NCI-H2107 treated with DMSO at 0.1 percent for 48 hours (cell line): ENCODE measurements at regions not wholly inside any gene's neighbourhood (a gene's known extent, or its start where the extent isn't known, plus 50 kb on each side); places are given as distances from the start of the nearest gene placed in this dataset.
"Not testable (repeated sequence)": the region's sequence is repeated elsewhere in the genome, so short reads cannot be mapped to it uniquely, and the experiment has no call there.

Experiments
- DNase-seq: peaks from one replicate; lab custom pipeline; 2025; ENCODE audit not compliant: unreplicated experiment; lab: John Stamatoyannopoulos, UW

DNA sequence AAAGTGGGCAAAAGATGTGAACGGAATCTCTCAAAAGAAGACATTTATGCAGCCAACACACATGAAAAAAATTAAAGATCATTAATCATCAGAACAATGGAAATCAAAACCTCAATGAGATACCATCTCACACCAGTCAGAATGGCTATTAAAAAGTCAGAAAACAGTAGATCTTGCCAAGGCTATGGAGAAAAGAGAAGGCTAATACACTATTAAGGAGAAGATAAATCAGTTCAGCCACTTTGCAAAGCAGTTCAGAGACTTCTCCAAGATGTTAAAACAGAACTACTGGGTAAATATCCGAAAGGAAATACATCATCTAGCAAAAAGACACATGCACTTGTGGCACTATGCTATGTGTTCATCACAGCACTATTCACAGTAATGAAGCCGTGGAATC lies 388.2 kb upstream of the LUZP2 start:
- no peak for DNase-seq

DNA sequence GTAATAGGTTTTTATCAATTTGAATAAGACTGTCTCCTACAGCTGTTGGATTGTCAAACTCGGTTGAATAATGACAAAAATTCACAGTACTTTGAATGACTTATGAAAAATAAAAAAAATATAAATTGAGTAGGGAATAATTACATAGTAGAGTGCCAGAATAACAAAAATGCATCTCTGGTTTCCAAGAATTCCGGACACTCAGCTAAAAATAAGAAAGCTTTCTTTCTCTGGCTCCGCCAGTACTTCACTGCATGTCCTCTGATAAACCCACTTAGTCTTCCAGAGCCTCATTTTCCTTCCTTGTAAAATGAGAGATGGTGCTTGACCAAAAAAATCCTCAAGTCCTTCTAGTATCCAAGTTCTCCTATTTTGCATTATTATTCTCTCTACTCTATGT lies 374.6 kb upstream of the LUZP2 start:
- DNase-seq: no peak

DNA sequence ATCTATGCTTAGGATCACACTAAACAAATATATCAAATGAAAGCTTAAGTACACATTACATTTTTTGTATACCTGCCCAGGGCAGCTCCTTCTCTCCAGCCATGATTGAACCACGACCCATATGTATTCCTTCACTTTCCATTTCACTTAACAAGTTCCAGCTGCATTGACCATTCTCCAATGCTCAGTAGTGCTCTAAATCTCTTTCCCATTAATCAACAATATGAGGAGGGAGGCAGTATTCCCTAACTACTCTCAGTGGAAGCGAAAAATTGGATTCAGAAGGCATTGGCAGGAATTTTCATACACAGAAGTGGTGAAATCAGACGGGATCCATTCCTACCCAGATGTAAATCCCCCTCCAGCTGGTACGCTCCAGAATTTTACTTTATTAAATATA lies 372.0 kb upstream of the LUZP2 start:
- DNase-seq: no peak

DNA sequence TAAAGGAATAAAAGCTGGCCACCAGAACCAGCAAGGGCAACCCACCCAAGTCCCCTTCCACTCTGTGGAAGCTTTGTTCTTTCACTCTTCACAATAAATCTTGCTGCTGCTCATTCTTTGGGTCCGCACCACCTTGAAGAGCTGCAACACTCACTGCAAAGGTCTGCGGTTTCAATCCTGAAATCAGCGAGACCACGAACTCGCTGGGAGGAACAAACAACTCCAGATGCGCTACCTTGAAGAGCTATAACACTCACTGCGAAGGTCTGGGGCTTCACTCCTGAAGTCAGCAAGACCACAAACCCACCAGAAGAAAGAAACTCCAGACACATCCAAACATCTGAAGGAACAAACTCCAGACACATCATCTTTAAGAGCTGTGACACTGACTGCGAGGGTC lies 365.2 kb upstream of the LUZP2 start:
- no peak for DNase-seq

DNA sequence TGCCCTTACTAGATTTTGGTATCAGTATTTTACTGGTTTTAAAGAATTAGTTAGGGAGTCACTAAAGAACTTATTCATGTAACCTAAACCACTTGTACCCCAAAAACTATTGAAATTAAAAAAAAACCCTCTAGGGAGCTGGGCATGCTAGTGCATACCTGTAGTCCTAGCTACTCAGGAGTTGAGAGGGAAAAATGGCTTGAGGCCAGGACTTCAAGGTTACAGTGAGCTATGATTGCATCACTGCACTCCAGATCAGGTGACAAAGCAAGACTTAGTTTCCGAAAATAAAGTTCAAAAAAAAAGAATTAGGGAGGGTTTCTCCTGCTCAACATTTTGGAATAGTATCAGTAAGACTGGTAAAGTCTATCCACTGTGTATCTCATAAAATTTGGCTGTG lies 364.4 kb upstream of the LUZP2 start:
- no peak for DNase-seq

DNA sequence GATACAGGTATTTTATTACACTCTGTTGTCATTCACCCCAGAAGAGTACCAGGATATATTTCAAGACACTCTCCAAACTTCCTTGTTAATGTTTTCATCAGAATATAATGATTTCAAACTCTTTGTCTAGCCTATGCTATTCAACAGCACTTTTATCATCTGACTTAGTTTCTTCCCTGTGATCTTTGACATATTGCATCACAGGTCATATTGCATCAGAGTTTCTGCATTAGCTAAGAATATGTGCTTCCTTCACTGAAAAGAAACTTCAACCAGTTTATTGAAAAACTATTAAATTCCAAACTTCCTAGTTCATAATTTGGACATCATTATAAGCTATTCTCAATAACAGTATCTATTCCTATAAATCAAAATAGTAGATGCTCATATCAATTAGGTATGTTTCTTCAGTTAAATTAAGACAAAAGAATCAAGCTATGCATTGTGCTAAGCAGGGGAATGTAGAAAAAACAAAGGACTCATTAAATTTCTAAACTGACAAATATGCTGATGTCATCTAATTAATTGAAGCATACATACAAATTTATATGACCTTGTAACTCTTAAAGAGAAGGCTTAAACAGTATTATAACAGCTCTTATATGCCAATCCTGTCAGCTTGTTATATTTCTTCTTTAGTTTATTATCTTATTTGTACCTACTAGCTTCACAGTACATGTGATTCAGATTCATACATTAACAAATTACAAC lies 361.8 kb upstream of the LUZP2 start:
- DNase-seq: no peak

DNA sequence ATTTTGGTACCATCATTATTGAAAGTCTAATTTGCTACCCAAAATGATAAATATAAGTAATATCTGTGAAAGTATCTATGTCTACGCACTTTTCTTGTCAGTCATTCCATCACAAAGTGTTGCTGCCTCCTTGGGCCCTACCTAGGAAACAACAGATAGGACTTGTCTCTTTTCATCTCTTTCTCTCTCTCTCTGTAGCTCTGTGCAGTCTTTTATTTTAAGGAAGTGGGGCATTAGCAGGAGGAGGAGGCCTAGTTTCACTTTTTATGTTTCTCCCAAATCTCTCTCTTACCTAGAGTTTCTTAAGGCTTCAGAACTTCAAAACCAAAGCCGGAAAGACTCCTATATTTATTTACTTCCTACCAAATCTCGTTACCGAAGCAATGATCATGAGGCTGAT lies 354.8 kb upstream of the LUZP2 start:
- no peak for DNase-seq

DNA sequence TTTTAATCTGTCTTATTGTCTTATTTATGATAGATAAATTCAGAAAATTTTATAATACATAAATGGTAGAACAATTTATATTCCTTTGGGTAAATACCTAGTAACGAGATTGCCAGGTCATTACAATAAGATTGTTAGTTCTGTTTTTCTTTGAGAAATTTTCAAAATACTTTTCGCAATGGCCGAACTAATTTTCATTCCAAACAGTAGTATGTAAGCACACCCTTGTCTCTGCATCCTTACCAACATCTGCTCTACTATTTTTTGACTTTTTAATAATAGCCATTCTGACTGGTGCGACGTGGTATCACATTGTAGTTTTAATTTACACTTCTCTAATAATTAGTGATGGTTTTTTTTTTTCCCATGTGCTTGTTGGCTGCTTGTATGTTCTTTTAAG lies 351.4 kb upstream of the LUZP2 start:
- no peak for DNase-seq

DNA sequence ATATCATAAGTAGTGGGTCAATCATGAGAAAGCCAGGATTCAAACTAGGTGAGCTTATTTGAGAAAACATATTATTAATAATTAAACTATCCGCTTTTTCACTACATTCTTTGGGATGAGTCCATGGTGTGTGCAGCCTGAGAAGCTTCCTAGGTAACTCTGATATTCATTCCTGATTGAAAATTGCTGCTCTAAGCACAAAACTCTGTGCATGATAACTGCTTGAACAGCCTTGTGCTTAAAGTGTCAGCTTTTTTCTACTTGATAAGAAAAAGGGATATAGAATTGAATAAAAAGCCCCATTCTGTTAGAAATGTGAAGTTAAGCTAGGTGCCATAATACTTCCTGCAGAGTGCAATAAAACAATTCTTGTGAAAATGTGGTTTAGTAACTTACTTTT lies 343.5 kb upstream of the LUZP2 start:
- DNase-seq: no peak

DNA sequence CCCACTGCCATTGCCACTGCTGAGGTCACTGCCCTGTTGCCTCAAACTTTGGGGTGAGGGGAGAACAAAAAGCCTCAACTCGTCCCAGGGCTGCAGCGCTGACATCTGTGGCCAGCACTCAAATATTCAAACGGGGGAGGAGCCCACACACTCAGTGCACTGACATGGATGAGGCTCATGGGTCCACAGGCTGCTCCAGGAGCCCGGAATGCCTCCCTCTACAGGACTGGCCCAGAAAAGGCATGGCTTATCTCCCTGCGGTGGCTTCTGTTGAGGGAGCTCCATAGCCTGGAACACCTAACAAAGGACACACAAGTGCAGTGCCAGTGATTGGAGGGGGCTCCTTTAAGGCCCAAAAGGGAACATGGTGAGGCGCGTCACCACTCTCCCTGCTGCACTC lies 341.1 kb upstream of the LUZP2 start:
- DNase-seq: no peak

DNA sequence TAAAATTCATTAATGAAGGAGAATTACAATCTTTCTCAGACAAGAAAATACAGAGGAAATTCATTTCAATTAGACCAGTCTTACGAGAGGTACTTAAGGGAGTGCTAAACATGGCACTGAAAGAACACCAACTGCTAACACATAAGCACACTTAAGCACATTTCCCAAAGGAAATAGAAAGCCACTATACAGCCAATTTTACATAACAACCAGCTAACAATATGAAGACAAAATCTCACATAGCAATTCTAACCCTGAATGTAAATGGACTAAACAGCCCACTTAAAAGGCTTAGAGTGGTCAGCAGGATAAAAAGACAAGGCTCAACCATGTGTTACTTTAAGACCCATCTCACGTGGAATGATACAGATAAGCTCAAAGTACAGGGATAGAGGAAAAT lies 339.5 kb upstream of the LUZP2 start:
- DNase-seq: no peak

DNA sequence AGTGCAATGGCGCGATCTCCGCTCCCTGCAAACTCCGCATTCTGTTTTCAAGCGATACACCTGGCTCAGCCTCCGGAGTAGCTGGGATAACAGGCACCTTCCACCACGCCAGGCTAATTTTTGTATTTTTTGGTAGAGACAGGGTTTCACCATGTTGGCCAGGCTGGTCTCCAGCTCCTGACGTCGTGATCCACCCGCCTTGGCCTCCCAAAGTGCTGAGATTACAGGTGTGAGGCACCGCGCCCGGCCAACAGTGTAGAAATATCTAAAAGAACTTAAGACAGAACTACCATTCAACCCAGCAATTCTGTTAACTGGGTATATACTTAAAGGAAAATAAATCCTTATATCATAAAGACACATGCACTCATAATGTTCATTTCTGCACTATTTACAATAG lies 335.3 kb upstream of the LUZP2 start:
- DNase-seq: no peak

DNA sequence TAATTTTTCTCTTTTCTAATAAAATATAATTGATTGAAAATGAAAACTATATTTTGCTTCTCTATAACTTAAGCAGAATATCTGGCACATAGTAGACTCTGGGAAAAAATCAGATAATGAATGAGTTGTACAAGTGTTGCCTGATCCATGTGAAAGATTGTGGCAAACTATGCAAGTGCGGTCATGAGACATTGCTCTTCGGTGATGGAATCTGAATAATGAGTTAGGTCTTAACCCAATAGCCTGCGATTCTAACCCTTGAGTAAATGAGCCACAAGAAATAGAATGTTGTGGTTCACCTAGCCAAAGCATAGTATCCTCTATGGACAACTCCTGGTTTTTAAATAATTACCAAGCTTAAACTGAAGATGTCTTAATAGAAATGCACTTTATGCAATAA lies 333.7 kb upstream of the LUZP2 start:
- no peak for DNase-seq

DNA sequence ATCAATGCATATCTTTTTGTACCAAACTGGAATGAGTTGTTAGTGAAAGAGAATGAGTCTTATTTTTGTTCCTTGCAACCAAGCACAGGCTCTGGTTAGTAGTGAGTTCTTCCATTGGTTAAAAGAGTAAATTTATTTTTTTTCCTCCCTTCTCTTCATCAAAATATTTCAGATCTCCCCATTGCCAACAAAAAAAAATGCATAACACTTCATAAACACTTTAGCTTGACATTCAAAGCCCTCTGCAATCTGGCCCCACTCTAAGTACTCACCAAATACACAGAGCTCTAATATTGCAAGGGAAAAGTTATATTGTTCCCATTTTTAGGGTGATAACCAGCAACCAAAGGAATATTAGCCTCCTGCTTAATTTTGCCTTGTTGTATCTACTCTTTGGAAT lies 333.0 kb upstream of the LUZP2 start:
- no peak for DNase-seq

DNA sequence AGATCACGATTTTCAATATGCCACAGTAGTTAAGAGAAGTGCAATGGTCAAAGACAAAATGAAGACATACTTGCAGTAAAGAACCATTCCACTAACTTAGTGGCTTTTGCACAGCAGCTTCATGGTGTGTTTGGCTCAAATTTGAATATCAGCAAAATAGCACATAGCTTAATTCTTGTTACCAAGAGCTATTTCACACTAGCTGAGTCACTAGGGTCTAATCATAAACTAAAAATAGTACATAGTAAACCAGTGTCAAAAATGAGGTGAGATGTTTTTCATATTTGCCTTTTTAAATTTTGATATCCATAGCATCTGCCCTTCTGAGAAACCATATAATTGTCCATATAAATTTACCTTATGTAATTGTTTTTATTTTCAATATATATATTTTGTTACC lies 325.0 kb upstream of the LUZP2 start:
- DNase-seq: no peak

DNA sequence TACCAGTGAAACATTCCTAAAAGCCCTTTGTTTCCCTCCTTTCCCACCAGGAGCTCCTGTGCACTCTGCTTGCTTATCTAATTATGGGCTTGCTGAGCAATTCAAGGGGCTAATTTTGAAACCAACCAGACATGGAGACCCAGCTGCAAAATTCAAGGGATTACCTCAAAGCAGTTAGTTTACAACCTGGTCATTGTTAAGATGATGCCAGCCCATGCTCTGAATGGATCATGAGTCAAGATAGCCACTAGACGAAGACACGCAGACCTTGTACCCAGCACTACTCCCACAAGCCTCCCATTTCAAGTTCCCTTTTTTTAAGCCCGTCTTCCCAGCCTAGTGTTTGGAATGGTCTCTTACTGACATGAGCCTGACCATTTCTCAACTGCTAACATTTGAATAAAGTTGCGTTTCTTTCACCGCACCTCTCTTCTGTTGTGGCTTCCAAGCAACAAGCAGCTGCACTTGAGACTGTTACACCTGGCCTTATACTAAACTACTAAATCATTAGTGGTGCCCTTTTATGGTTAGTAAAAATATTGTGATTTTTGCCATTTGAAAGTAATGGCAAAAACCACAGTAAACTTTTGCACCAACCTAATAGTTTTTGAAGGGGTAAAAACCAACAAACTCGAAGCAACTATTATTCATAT lies 315.3 kb upstream of the LUZP2 start:
- DNase-seq: no peak

DNA sequence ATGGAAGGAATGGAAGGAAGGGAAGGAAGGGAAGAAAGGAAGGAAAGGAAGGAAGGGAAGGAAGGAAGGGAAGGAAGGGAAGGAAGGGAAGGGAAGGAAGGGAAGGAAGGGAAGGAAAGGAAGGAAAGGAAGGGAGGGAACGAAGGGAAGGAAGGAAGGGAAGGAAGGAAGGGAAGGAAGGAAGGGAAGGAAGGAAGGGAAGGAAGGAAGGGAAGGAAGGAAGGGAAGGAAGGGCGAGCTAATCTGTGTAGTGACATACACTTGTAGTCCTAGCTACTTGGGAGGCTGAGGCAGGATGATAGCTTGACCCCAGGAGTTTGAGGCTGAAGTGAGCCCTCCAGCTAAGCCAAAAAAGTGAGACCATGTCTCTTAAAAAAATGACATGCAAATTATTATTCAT lies 311.3 kb upstream of the LUZP2 start:
- DNase-seq: not testable (repeated sequence)

DNA sequence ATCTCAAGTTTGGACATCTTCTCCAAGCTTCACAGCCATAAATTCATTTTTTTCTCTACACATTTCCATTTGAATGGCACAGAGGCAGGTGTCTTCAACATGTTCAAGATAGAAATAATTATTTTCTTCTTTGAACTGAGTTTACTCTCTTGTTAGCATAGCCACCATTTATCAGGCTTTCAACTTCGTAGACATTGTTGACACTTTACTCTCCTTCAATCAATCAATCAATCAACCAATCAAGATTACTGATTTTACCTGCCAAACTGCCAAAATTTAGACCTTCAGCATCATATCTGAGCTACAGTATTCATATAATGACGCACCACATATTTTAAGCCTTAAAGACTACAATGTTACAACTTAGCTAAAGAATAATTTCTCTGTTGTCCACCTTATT lies 300.1 kb upstream of the LUZP2 start:
- no peak for DNase-seq

DNA sequence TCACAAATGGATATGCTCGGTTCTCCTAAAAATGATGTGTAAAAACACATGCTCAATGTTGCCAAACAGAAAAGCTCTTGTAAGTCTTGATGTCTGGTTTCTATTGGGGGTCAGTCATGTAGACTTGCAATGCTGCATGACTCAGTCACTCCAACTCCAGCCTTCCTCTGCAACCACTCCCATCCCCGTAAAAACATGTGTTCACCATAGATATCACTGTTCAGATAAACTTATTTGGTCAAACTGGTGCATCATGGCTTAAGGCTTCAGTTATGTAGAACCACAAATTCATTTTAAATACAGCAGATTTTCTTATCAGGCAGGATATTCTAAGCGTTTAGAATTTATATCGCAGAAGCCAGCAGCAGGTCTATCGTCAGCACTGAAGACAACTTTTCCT lies 298.4 kb upstream of the LUZP2 start:
- DNase-seq: no peak

DNA sequence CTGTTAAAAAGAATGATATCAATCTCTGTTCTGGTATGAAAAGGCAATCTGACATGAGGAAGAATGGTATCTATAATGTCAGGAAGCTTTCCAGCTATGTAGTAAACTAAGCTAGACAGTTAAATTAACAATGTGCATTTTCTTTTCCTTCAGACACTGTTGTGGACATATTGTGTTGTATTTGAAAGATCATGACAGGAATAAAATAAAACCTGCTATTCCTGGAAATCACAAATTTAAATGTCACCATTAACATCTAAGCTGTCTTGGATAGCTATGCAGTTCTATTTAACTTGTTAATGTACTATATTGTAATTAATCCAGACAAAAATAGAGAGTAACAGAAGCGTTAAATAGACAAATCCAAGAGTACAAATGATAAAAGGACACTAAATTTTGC lies 297.4 kb upstream of the LUZP2 start:
- no peak for DNase-seq

DNA sequence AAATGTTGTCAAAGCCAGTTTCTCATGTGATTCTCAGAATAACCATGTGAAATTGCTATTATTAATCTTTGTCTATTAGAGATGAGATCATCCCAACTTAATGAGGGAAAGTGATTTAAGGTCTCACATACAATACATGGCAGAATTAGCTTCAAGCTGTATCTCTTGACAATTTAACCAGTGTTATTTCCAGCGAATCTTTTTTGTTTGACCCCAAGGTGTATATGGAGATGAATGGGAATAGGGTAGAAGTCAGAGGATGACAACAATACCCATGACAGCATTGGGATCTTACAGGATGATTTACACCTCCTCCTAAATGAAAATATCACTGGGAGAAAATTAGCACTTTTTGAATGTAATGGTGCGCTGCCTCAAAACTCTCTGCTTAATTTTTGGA lies 290.8 kb upstream of the LUZP2 start:
- DNase-seq: no peak

DNA sequence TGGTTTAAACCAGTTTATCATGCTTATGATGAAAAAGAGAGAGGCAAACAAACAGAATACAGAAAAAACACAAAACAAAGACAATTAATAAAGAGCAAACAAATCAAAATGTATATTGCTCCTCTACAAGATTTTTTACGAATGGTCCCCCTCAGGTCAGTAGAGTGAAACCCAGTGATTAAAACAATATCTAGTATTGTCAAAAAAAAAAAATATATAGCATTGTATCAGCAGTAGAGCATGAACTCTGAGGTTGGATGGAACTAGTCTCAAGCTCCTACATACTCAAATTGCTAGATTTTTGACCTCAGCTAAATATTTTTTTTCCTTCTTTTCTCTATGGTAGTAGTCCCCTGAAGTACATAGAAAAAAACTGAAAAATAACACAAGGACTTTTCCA lies 290.3 kb upstream of the LUZP2 start:
- no peak for DNase-seq

DNA sequence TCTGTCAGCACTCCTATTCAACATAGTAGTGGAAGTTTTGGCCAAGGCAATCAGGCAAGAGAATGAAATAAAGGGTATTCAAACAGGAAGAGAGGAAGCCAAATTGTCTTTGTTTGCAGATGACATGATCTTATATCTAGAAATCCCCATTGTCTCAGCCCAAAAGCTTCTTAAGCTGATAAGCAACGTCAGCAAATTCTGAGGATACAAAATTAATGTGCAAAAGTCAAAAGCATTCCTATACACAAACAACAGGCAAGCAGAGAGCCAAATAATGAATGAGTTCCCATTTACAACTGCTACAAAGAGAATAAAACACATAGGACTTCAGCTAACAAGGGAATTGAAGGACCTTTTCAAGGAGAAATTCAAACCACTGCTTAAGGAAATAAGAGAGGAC lies 280.4 kb upstream of the LUZP2 start:
- no peak for DNase-seq
